Right cardiac atrium (tissue), 5 donors: ENCODE measurements at regions not wholly inside any gene's neighbourhood (a gene's known extent, or its start where the extent isn't known, plus 50 kb on each side); places are given as distances from the start of the nearest gene placed in this dataset.

Experiments used
- ATAC-seq, 2 donors: fragments of 200-7000 bp; cut with Tn5 transposase; one replicate each; pipeline versions ENCODE4 v1.8.0 to v1.9.1; 2020; ENCODE audit warnings: moderate library complexity in 2 of 2, mild to moderate bottlenecking in 1 of 2
- DNase-seq, 3 donors: peaks; one replicate each; pipeline ENCODE4 v3.0.0-alpha.2; 2020
- H3K27ac ChIP-seq: one replicate; pipeline ENCODE4 v1.5.1; 2013; ENCODE audit warnings: mild to moderate bottlenecking, low read length, control low read depth, moderate library complexity
- H3K27me3 ChIP-seq: one replicate; pipeline ENCODE4 v1.6.1; 2013; ENCODE audit not compliant: control insufficient read depth, insufficient read depth
- H3K4me1 ChIP-seq: one replicate; pipeline ENCODE4 v1.6.1; 2013; ENCODE audit warnings: low read length; ENCODE audit not compliant: control insufficient read depth, insufficient read depth
- H3K4me3 ChIP-seq: one replicate; pipeline ENCODE4 v1.5.1; 2013; ENCODE audit warnings: low read length, control low read depth
- H3K9me3 ChIP-seq: one replicate; pipeline ENCODE4 v1.6.1; 2013; ENCODE audit warnings: low read length; ENCODE audit not compliant: control insufficient read depth
- whole genome bisulfite sequencing: extraction: QIAGEN DNeasy Blood & Tissue Kit; methylation state at CpG from one replicate; pipeline ENCODE4 v1.1.7; 2013; 5-methylcytosine and 5-hydroxymethylcytosine counted together
- intact Hi-C, 4 donors: fragments of 100-400 bp; cut with DNase I; formaldehyde crosslinking; loops; one replicate each; pipeline versions ENCODE4 v1.11.0 to v1.14.0; 2022 to 2023
- donor health status: healthy with polysubstance abuse.
- donor health status: DM: no; HTN: yes; CAD: no.
- donor health status: DM: no; HTN: no; CAD: no.
- donor health status: DM: no; HTN: yes; CAD: no; lungs with severe emphysema.
- donor health status: DM: yes; HTN: yes; CAD: no.

- Histone ChIP-seq H3K4me3 (no peak overlapping the region), H3K27ac (peak overlapping the region; percentile 85), H3K27me3 (no peaks in the 10 kb centered on the region), H3K4me1 (peaks cover 21% of the 10 kb centered on the region), H3K9me3 (no peaks in the 10 kb centered on the region)
- intact Hi-C loops: loop anchor here (5.0 to 10.0 kb wide), 6 partner anchors 87 to 293 kb away; no protein-coding TSS in a partner anchor
- DNase-seq (no peak), ATAC-seq (peak in 1 of 2 donors; percentile 19)
- 76% methylated on average over 8 of the region's 8 CpGs for WGBS
These were observed 50.2 kb upstream of the CTAGE1 start for GRCh38 chr18:22467760-22468553.

- DNase-seq (no peak), ATAC-seq (no peak)
- Histone ChIP-seq H3K27me3 (no peaks in the 10 kb centered on the region), H3K4me1 (peaks cover 21% of the 10 kb centered on the region), H3K27ac (peak overlapping the region; percentile 36), H3K4me3 (no peak overlapping the region), H3K9me3 (no peaks in the 10 kb centered on the region)
- WGBS: 97% methylated on average over 6 of the region's 6 CpGs
- intact Hi-C loops: loop anchor here (5.0 to 10.0 kb wide), 6 partner anchors 86 to 294 kb away; no protein-coding TSS in a partner anchor
These were observed 50.8 kb upstream of the CTAGE1 start for GRCh38 chr18:22468554-22468891.

GRCh38 chr18:22469061-22469734 lies 51.5 kb upstream of the CTAGE1 start:
- Histone ChIP-seq H3K4me3 (no peak overlapping the region), H3K27ac (peak overlapping the region; percentile 75), H3K4me1 (peaks cover 21% of the 10 kb centered on the region), H3K9me3 (no peaks in the 10 kb centered on the region), H3K27me3 (no peaks in the 10 kb centered on the region)
- ATAC-seq (no peak), DNase-seq (no peak)
- intact Hi-C loops: loop anchor here (5.0 to 10.0 kb wide), 6 partner anchors 86 to 294 kb away; no protein-coding TSS in a partner anchor
- 62% methylated on average over 6 of the region's 6 CpGs for WGBS

- no peak overlapping the region for H3K4me3 ChIP-seq
- no peak for DNase-seq
- no peaks in the 10 kb centered on the region for H3K27me3 ChIP-seq
- no peak for ATAC-seq
- H3K27ac ChIP-seq: peak overlapping the region; percentile 75
- H3K9me3 ChIP-seq: no peaks in the 10 kb centered on the region
- peaks cover 21% of the 10 kb centered on the region for H3K4me1 ChIP-seq
- intact Hi-C loops: loop anchor here (5.0 to 10.0 kb wide), 8 partner anchors 75 to 295 kb away; no protein-coding TSS in a partner anchor
- 42% methylated on average over 4 of the region's 4 CpGs for WGBS
These were observed 52.2 kb upstream of the CTAGE1 start for GRCh38 chr18:22469926-22470247.

GRCh38 chr18:22470248-22471235 lies 52.8 kb upstream of the CTAGE1 start:
- no peak overlapping the region for H3K4me3 ChIP-seq
- H3K27me3 ChIP-seq: no peaks in the 10 kb centered on the region
- 12% methylated on average over 12 of the region's 12 CpGs for WGBS
- no peaks in the 10 kb centered on the region for H3K9me3 ChIP-seq
- ATAC-seq (peak; percentile 60 to 64), DNase-seq (peak; percentile 53 to 81 (median 75))
- peaks cover 21% of the 10 kb centered on the region for H3K4me1 ChIP-seq
- peak overlapping the region; percentile 89 for H3K27ac ChIP-seq
- intact Hi-C loops: loop anchor here in 2 of 4 donors (5.0 to 10.0 kb wide), 2 partner anchors 74 to 92 kb away; no protein-coding TSS in a partner anchor

- H3K27me3 ChIP-seq: no peaks in the 10 kb centered on the region
- peaks cover 20% of the 10 kb centered on the region for H3K4me1 ChIP-seq
- no peak overlapping the region for H3K4me3 ChIP-seq
- 27% methylated on average over 8 of the region's 8 CpGs for WGBS
- peak overlapping the region; percentile 89 for H3K27ac ChIP-seq
- intact Hi-C loops: loop anchor here in 2 of 4 donors (5.0 to 10.0 kb wide), 2 partner anchors 73 to 91 kb away; no protein-coding TSS in a partner anchor
- ATAC-seq: peak; percentile 87 to 92
- H3K9me3 ChIP-seq: no peaks in the 10 kb centered on the region
- peak; percentile 81 to 88 (median 84) for DNase-seq
These were observed 53.9 kb upstream of the CTAGE1 start for GRCh38 chr18:22471546-22472131.

- no peak overlapping the region for H3K4me3 ChIP-seq
- intact Hi-C loops: loop anchor here in 2 of 4 donors (5.0 to 10.0 kb wide), 2 partner anchors 71 to 89 kb away; no protein-coding TSS in a partner anchor
- WGBS: 65% methylated on average over 3 of the region's 3 CpGs
- ATAC-seq: no peak
- no peak overlapping the region for H3K27ac ChIP-seq
- H3K27me3 ChIP-seq: no peaks in the 10 kb centered on the region
- no peaks in the 10 kb centered on the region for H3K9me3 ChIP-seq
- DNase-seq: no peak
- H3K4me1 ChIP-seq: peaks cover 16% of the 10 kb centered on the region
These were observed 55.7 kb upstream of the CTAGE1 start for GRCh38 chr18:22473366-22473765.

GRCh38 chr18:22475426-22476100 lies 57.8 kb upstream of the CTAGE1 start:
- H3K27ac ChIP-seq: no peak overlapping the region
- H3K4me3 ChIP-seq: no peak overlapping the region
- no peaks in the 10 kb centered on the region for H3K9me3 ChIP-seq
- ATAC-seq: no peak
- H3K27me3 ChIP-seq: no peaks in the 10 kb centered on the region
- no peak for DNase-seq
- intact Hi-C loops: loop anchor here in 1 of 4 donors (10.0 kb wide), 1 partner anchor 69 kb away; no protein-coding TSS in a partner anchor
- peaks cover 12% of the 10 kb centered on the region for H3K4me1 ChIP-seq
- 89% methylated on average over 7 of the region's 7 CpGs for WGBS

GRCh38 chr18:22477222-22477621 lies 59.5 kb upstream of the CTAGE1 start:
- no peak overlapping the region for H3K4me3 ChIP-seq
- ATAC-seq (no peak), DNase-seq (no peak)
- no peaks in the 10 kb centered on the region for H3K27me3 ChIP-seq
- intact Hi-C loops: loop anchor here in 1 of 4 donors (10.0 kb wide), 1 partner anchor 68 kb away; no protein-coding TSS in a partner anchor
- H3K4me1 ChIP-seq: peaks cover 6% of the 10 kb centered on the region
- 98% methylated on average over 1 of the region's 1 CpG for WGBS
- no peak overlapping the region for H3K27ac ChIP-seq
- H3K9me3 ChIP-seq: no peaks in the 10 kb centered on the region

- no peaks in the 10 kb centered on the region for H3K9me3 ChIP-seq
- DNase-seq (no peak), ATAC-seq (no peak)
- no peaks in the 10 kb centered on the region for H3K27me3 ChIP-seq
- no peak overlapping the region for H3K27ac ChIP-seq
- H3K4me3 ChIP-seq: no peak overlapping the region
- peaks cover 4% of the 10 kb centered on the region for H3K4me1 ChIP-seq
- intact Hi-C loops: no loop called here
- 82% methylated on average over 3 of the region's 3 CpGs for WGBS
These were observed 65.2 kb upstream of the CTAGE1 start for GRCh38 chr18:22482948-22483347.
